Stimulated activated CD8-positive, alpha-beta memory T cell treated with anti-CD3 and anti-CD28 coated beads, Interleukin-7, amount 100 ng/mL, for 1 hour (primary cell): ENCODE measurements at regions not wholly inside any gene's neighbourhood (a gene's known extent, or its start where the extent isn't known, plus 50 kb on each side); places are given as distances from the start of the nearest gene placed in this dataset.

Experiments
- DNase-seq, 2 donors: peaks; one replicate each; pipeline ENCODE4 v3.0.0-alpha.2; 2020; ENCODE audit warnings: low read depth in 2 of 2

- DNase-seq, result no peak
Observed at GRCh38 chr21:27082431-27083010, 115.6 kb upstream of the ADAMTS5 start.

DNA sequence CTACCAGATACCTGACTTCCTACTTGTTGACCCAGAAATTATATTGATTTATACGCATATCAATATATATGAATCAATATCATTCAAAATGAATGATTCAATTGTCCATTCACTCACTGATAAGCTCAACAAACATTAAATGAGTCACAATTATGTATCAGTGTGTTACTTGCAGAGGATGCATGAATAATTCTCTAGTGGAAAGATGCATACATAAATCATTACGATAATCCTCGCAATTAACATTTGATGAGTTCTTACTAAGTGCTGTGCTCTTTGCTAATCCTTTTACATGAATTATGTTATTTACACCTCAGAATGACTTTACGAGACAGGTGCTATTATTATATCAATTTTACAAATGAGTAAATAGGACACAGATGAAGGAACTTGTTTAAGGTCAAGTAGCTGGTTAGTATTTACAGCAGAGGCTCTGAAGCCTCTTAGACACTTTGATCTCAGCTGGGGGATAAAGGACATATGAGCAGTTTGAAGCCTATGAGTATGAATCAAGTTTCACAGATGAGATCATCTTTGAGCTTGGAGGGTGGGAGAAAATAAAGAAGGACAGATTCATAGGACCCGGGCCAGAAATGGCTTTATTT, 112.8 kb upstream of the ADAMTS5 start:
- DNase-seq, result no peak

DNA sequence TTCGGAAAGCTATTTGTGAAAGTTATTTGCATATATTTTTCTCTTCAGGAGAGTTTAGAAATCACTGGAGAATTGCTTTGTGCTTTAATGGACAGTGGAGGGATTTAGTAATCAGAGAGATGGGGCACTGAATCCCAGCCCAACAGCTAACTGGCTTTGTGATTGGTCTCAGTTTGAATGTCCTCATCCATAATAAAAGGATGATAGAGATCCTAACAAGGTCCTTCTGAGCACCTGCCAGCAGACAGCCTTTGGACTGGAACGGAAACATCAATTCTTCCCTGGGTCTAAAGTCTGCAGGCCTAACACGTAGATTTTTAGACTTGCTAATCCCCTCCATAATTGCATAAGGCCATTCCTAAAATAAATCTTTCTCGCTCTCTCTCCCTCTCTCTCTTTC, 112.0 kb upstream of the ADAMTS5 start:
- DNase-seq, result no peak

- DNase-seq, result no peak
Observed at GRCh38 chr21:27077501-27077900, 110.6 kb upstream of the ADAMTS5 start.

- no peak for DNase-seq
Observed at GRCh38 chr21:27076025-27076424, 109.1 kb upstream of the ADAMTS5 start.

- DNase-seq, result no peak
Observed at GRCh38 chr21:27070861-27071670, 104.2 kb upstream of the ADAMTS5 start.

- DNase-seq, result no peak
Observed at GRCh38 chr21:27068811-27069210, 101.9 kb upstream of the ADAMTS5 start.

DNA sequence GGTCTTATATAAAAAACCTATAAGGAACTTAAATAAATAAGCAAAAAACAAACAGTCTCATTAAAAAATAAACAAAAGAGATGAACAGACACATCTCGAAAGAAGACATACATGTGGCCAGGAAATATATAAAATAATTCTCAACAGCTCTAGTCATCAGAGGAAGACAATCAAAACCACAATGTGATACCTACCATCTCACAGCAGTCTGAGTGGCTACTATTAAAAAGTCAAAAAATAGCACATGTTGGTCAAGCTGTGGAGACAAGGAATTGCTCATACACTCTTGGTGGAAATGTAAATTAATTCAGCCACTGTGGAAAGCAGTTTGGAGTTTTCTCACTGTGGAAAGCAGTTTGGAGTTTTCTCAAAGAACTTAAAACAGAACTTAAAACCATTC, 100.3 kb upstream of the ADAMTS5 start:
- DNase-seq, result no peak

DNA sequence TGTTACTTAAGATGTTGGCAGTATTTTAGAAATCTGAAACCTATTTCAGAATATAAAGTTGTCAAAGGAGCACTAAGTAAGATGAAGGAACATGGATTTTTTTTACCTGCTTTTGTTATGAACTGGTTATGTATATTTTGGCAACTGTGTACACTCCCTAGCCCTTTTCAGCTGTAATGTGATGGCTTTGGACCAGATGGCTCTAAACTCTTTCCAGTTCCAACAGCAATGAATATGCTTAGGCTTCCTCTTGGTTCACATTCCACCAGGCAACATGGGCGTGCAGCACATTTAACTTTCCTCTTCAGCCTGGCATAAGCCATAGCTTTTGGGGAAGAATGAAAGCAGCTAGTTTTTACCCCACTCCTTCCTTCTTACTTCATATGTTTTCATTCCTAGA, 95.6 kb upstream of the ADAMTS5 start:
- DNase-seq, result no peak

DNA sequence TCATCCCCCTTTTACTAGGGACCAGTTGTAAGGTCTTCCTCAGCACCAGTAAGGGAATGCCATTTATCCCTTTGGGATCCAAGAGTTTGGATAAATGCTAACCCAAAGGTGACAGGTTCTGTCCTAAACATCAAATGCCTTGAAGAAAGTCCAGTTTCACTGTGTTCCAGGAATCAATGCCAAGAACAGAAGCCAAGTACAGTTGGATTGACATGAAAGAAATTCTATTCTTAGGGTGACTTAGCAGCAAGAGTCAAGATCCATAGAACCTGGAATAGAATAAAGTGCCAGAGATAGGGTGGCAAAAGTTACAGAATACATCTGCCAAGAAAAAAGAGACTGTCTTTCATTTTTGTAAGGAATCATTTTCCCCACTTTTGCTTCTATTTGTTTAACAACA, 94.9 kb upstream of the ADAMTS5 start:
- no peak for DNase-seq

DNA sequence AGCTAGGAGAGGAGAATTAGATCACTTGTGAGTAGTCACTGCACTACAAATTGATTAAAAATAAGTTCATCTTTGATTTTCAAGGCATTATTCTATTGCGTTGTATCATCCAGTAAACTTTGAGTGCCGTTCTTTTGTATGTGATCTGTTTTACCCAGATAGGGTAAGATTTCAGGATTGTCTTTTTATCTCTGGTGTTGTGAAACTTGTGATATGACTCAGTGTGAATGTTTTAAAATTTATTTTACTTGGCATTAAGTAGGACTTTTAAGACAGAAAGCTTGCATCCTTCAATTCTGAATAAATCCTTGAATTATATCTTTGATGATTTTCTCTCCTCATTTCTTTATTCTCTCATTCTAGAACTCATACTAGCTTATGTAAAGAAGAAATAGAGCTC, 93.3 kb upstream of the ADAMTS5 start:
- DNase-seq, result no peak

GRCh38 chr21:27058673-27059605, 92.1 kb upstream of the ADAMTS5 start:
- DNase-seq, result no peak

GRCh38 chr21:27057997-27058396, 91.1 kb upstream of the ADAMTS5 start:
- no peak for DNase-seq

DNA sequence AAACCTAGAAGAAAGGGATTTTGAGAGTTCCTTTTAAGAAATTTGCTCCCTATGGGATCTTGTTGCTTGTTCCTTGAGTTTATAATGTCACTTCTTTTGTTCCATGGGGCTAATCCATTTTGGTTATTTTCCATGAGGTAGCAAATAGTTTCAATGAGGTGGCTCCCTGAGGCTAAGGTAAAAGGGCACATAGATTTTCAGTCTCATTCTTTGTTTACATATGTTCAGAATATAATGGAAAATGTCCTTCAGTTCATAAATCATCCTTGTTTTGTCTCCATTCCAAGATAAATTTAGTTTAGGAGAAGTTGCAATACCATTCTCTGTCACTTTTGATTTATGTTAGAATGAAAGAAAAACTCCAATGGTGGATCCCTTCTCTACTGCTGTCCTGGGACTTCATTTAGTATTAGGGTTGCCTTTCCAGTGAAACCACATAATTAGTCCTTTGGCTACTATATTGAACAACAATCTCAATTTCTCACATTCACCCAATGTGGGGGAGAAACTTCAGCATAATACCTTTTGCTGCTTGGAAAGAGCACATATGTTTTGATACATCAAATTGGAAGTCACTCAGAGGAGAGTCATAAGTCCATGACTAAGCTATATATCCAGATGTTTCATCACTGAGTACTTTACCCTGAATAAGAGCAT, 80.9 kb upstream of the ADAMTS5 start:
- no peak for DNase-seq

- DNase-seq, result no peak
Observed at GRCh38 chr21:27047283-27047657, 80.4 kb upstream of the ADAMTS5 start.

- DNase-seq, result no peak
Observed at GRCh38 chr21:27045281-27045985, 78.5 kb upstream of the ADAMTS5 start.

DNA sequence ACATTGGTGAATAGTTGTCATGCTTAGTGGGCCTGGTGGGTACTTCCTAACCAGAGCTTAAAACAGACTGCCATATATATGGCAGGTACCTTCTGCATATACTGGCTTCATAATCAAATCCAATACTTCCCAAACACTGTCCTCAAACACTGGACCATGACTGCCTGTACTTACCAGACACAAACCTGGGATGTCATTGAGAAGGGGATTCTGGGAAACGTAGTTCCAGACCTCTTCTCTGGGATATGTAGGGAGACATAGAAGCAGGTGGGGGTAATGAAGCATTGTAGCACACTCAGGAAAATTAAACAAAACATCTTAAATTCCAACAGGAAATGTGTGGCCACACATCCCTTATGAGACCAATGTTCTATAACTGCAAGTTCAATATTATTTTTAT, 76.5 kb upstream of the ADAMTS5 start:
- DNase-seq, result no peak

DNA sequence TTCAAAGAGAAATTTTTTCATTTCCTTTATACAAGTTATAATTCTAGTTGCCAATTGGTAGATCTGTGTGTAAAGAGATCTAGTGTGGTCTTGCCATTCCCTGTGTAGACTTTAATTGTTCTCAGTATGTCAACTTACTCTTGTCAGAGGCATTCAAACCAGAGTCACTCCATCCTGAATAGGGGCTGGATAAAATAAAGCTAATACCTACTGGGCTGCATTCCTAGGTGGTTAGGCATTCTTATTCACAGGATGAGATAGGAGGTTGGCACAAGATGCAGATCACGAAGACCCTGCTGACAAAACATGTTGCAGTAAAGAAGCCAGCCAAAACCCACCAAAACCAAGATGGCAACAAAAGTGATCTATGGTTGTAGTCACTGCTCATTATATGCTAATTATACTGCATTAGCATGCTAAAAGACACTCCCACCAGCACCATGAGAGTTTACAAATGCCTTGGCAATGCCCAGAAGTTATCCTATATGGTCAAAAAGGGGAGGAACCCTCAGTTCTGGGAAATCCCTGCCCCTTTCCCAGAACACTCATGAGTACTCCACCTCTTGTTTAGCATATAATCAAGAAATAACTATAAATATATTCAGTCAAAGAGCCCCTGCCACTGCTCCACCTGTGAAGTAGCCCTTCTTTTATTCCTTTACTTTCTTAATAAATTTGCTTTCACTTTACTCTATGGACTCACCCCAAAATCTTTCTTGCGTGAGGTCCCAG, 74.0 kb upstream of the ADAMTS5 start:
- no peak for DNase-seq

DNA sequence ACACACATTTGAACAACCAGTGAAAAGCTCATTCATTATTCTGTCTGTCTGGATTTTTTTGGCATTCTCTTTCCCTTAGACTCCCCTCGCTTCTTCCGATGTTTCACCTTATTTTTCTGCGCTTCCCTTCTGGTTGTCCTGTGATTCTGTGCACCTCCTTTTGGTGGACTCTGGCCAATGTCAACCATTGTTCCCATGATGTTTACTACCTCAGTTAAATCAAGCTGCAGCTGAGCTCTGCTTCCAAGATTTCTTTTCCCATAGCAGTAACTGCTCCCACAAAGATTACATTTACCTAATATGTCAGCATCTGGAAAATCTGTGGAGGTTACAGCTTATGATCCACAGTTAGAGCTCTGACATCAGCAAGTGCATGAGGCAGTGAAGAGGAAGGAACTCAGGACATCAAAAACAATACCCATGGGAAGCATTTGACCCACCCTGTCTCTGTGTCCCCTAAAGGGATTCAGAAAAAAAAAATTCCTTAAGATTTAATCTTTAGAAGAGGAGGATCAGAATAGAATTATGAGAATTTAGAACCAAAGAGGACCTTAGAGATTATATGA, 69.9 kb upstream of the ADAMTS5 start:
- DNase-seq, result no peak

DNA sequence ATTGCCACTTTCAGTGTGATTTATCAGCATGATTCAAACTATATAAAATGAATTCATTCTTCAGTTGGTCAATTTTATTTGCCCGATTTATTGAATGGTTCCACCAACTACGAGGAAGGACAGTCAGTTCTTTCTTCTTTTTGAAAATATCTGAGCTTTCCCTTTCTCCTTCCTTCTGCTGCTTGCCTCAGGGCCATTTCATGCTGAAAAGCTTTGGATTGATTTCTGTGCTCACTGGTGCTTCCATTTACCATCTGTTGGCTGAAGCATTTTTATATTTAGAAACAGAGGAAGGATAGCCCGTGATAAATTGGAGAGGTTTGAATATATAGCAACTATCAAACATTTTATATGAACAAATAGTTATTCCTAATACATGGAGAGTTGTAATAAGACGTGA, 68.9 kb upstream of the ADAMTS5 start:
- DNase-seq, result no peak
